ENCODE measurements at regions not wholly inside any gene's neighbourhood (a gene's known extent, or its start where the extent isn't known, plus 50 kb on each side); places are given as distances from the start of the nearest gene placed in this dataset.
"Not testable (repeated sequence)": the region's sequence is repeated elsewhere in the genome, so short reads cannot be mapped to it uniquely, and the experiment has no call there.

GRCh38 chr3:82133070-82133606 lies 371.7 kb upstream of the GBE1 start:
- no peak for DNase-seq

DNA sequence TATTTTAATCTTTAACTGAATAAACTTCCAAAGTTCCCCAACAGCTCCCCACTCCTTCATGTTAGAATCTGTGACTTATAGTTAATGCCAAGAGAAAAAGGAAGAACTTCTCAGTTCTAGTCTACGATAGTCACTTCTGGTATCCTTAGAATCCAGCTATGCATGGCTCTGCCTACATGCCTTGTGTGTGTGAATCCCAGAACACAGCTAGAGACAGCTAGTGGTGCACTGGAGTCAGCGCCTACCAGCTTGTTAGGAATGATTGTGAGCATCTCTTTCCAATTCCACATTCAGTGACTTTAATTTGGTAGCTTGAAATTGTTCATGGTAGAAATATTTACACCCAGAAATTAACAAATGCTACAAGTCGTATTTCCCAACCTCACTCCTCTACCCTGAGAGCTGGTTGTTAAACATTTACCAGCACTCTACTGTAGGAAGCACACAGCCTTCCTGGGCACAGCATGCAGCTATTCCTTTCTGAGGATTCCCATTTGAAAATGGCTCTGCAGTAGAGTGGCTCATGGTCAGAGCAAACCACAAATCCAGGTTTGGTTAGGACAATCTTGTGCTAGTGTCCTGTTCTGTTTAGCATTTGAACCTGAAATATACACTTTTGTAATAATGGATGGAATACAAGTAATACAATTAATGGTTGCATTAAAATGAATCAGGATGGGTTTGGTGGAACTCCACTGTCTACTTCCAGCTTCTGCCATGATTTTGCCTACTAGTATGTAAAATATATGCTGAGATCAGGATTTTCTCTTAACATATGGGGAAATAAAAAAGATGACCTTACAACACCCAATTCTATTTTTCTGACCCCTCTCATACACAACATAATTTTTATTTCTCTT lies 371.0 kb upstream of the GBE1 start:
- DNase-seq: no peak

- no peak for DNase-seq
These were observed 368.6 kb upstream of the GBE1 start for GRCh38 chr3:82130046-82130445.

DNA sequence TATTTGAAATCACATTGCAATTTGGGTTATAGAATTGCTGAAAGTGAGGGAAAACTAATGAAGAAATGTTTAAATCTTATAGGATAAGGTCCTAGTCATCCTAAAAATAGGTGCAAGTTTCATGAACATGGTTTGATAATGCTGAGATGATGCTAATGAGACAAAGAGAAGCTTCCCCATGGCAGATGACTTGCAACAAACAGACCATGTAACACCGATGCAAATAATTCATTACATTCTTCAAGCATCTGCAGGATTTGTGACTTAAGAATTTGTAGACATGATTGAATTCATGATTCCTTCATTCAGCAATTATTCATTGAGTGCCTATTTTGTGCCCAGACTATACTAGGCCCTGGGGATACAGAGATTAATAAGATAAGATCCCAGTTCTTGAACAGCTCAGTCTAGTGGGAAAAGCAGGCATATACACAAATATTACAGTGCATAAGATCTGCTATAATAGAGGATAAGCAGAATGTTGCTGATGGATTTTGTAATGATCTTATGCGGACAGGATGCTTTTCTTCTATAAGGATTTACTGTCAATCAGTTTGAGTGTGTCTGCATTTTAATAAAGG lies 367.9 kb upstream of the GBE1 start:
- no peak for DNase-seq

DNA sequence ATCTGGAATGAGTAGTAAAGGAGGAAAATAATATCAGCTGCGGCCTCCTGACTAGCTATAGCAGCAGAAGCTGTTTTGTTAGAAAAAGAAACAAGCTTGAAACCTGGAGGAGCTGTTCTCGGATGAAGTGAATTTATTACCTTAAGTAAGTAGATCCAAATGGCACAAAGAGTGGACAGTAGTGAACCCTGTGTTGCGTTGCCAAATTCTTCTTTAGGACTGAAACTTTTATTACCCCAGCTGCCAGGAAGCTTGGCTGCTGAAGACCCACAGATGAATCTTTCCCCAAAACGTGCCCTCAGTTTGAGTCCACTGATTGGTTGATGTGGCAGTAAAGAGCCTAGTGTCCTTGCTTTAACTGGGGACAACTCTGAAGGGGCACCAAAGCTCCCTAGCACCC lies 366.8 kb upstream of the GBE1 start:
- DNase-seq: no peak

DNA sequence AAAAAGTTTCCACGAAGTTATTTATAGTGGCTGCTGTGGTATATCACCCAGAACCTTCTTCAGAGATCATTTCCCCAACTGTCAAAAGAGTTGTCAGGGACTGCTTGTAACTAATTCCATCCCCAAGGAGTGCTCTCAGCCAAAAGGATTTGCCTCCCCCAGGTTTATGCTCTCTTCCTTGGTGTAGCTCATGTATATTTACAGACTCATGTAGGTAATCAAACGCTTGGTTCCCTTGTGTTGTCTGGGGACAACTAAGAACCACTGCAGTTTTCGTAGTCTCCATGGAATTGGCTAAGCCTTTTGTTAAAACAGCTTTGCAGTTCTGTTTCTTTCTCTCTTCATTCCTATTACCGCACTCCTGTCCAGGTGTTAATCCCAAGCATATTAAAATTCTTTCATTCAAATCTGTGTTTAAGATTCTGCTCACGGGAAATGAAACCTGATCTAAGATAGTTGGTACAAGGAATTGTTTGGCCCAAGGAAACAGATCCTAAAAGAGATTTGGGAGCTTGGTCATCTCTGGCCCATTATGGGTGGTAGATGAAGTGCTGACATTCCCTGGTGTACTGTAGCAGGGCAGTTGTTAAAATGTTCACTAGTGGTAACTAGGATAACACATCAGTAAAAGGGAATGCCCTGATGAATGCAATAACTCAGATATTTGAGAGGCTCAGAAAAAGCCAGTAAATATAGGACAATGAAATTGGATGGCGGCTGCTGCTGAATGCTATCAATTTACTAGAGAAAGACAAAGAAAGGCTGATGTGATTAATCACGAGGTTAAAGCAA lies 361.3 kb upstream of the GBE1 start:
- no peak for DNase-seq

DNA sequence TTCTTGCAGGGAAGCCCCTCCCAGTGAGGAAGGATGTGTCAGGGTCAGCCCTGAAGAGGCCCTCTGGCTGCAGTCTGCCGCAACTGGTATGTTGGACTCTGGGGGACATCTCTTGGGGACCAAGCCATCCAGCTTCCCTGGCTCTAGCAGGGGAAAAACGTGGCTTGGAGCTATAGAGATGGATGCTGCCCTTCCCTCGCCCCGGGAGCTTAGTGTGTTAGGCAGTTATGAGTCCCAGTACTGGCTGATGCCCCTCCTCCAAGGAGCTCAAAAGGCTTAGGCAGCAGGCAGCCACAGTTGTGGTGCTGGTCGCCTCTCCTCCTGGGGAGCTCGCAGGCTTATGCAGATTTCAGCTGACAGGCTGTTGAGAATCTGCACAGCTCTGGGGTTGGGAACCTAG lies 353.1 kb upstream of the GBE1 start:
- no peak for DNase-seq

- DNase-seq: not testable (repeated sequence)
These were observed 349.3 kb upstream of the GBE1 start for GRCh38 chr3:82110721-82111120.

DNA sequence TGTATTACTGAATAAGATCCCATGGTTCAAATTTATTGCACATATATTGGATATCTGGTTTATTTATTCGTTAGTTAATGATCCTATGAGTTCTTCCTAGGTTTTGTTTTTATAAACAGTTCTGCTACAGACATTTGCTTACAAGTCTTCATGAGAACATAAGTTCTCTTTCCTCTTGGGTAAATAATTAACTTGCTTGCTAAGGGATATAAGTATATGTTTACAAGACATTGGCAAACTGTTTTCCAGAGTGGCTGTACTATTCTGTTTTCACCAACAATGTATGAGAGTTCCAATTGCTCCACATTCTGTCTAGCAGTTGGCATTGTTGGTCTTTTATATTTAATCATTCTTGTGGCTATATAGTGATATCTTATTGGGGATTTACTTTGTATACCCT lies 341.8 kb upstream of the GBE1 start:
- no peak for DNase-seq

DNA sequence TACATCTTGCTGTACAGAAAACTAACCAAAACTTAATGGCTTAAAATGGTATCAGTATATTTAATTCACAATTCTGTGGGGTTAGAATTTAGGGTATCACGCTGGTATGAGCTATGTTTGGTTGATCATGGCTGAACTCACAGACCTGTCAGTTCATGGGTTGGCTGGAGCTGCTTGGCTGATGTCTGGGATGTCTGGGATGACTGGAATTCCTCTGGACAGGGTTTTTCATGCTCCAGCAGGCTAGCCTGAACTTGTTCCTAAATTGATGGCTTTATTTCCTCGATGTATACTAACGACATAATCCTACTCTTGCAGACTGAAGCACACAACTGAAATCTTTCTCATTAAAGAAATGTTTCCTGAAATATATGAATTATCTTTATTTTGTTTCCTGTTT lies 338.9 kb upstream of the GBE1 start:
- DNase-seq: no peak

DNA sequence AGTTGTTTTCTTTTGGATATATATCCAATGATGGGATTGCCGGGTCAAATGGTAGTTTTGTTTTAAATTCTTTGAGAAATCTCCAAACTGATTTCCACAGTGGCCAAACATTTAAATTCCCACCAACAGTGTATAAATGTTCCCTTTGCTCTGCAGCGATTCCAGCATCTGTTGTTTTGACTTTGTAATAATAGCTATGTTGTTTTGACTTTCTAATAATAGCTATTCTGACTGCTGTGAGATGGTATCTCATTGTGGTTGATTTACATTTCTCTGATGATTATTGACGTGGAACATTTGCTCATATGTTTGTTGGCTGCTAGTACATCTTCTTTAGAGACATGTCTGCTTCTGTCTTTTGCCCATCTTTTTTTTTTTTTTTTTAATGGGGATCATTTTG lies 332.2 kb upstream of the GBE1 start:
- no peak for DNase-seq

GRCh38 chr3:82088749-82089148 lies 327.3 kb upstream of the GBE1 start:
- no peak for DNase-seq

DNA sequence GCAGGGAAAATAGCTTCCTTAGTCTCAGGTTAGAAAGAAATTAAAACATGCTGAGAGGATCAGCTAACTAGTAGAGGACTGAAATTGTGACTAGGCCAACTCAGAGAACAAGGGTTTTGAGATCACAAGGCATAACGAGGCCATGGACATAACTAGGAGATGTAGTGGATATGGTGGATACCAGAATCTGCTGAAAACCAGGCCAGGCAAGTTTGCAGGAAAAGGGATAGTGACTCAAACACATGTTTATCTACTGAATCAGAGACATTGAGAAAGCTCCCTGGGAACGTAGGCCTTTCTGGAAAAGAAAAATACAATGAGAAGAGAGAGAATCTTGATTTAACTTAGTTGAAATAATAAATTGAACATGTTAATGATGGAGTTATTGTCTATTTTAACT lies 326.5 kb upstream of the GBE1 start:
- DNase-seq: no peak

- no peak for DNase-seq
These were observed 324.5 kb upstream of the GBE1 start for GRCh38 chr3:82085851-82086475.

DNA sequence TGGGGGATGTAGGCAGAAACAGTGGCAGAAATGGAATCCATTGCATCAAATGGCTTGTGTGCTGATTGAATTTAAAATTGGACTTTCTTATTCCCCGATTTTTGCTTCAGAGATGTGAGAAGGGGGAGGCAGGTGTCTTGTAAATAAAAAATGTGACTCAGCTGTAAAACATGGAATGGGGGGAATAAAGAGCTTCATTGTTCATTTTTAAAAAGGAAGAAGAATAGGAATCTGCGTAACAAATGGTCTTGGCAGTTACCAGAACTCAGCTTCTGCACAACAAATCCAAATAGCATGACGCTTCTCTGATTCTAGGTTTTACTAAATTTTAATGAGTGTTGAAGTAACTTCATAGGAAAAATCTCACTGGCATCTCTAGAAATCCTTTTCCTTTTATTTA lies 323.9 kb upstream of the GBE1 start:
- no peak for DNase-seq

DNA sequence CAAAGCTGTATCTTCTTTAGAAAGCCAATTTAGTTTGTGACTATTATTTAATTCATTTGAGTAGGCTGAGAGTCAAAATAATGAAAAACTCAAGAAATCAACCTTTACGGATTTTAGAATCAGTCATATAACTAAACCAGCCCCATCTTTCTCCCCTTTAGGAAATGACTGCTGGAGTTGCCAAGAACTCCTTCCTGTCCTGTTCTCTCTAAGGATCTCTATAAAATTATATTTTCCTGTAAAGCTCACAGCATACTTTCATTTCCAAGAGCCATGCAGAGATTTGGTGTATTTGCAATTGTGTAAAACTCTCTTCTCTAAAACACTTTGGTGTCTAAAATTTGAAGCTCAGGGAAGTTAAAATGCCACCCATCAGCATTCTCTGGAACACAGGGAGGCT lies 323.4 kb upstream of the GBE1 start:
- no peak for DNase-seq

GRCh38 chr3:82082796-82083195 lies 321.4 kb upstream of the GBE1 start:
- no peak for DNase-seq

GRCh38 chr3:82081351-82081750 lies 319.9 kb upstream of the GBE1 start:
- no peak for DNase-seq

GRCh38 chr3:82080792-82081191 lies 319.3 kb upstream of the GBE1 start:
- DNase-seq: no peak

- no peak for DNase-seq
These were observed 318.8 kb upstream of the GBE1 start for GRCh38 chr3:82080261-82080660.

DNA sequence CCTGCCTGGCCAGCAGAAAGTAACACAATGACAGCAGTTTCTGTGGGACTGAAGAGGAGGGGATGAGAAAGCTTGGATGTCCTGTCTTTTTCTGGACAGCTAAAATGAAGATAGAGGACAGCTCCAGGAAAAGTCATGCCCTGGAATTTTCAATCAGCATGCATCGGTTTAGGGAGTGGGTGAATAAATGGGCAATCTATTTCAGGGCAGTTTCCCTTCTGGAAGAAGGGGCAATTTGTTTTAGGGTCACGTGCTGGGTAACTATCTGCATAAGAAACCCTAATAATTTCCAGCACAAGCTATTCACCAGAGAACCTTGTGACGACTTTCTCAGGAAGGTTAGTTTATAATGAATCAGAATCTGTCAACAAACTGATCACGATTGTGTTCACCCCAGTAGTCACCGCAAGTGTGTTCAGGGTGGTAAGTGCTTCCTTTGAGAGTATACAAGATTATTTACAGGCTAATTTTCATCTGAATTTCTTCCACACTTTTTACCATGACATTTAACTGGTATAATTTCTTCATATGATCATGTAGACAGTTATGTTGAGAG lies 318.0 kb upstream of the GBE1 start:
- no peak for DNase-seq

GRCh38 chr3:82078246-82078645 lies 316.8 kb upstream of the GBE1 start:
- no peak for DNase-seq

DNA sequence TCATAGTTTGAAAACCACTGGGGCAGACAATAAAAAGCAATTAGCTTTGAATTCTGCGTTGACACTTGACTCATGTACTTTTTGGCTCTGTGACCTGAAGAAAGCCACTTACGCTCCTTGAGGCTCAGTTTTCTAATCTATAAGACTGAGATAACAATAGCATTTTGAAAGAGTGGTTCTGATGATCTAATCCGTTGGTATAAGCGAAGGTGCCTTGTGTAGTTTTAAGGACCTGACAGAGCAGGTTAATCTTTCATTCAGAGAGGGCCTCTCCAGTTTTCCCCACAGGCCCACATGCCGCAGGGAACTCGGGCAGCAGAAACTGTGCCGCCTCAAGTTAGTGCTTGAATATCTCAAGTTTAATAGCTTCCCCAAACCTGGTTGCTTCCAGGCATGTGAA lies 306.0 kb upstream of the GBE1 start:
- no peak for DNase-seq

Measured in NCI-H524 treated with DMSO at 0.1 percent for 48 hours (cell line).